Smooth muscle cell (in vitro differentiated cells): ENCODE measurements at regions not wholly inside any gene's neighbourhood (a gene's known extent, or its start where the extent isn't known, plus 50 kb on each side); places are given as distances from the start of the nearest gene placed in this dataset.

Experiments used
- DNase-seq: peaks from one replicate; lab custom pipeline; 2025; ENCODE audit not compliant: unreplicated experiment; lab: John Stamatoyannopoulos, UW
- H2AFZ ChIP-seq: fragments of 200-600 bp; sonication (generic); 2 replicates; pipeline ENCODE4 v1.6.0; 2016; ENCODE audit warnings: antibody characterized with exemption, low read depth, mild to moderate bottlenecking
- H3F3A ChIP-seq: fragments of 200-600 bp; sonication (generic); 2 replicates; pipeline ENCODE4 v1.6.0; 2017; ENCODE audit warnings: antibody characterized with exemption, low read depth
- H3K27ac ChIP-seq: fragments of 200-600 bp; sonication (generic); 2 replicates; pipeline ENCODE4 v1.5.1; 2016; ENCODE audit warnings: low read depth, mild to moderate bottlenecking
- H3K27me3 ChIP-seq: fragments of 200-600 bp; sonication (generic); 2 replicates; pipeline ENCODE4 v1.6.1; 2016; ENCODE audit warnings: low read depth, mild to moderate bottlenecking
- H3K36me3 ChIP-seq: fragments of 200-600 bp; sonication (generic); 2 replicates; pipeline ENCODE4 v1.5.1; 2016; ENCODE audit warnings: low read depth
- H3K4me1 ChIP-seq: fragments of 200-600 bp; sonication (generic); 2 replicates; pipeline ENCODE4 v1.5.1; 2016; ENCODE audit warnings: low read depth
- H3K4me2 ChIP-seq: fragments of 200-600 bp; sonication (generic); 2 replicates; pipeline ENCODE4 v1.6.0; 2016; ENCODE audit warnings: mild to moderate bottlenecking
- H3K4me3 ChIP-seq: fragments of 200-600 bp; sonication (generic); 2 replicates; pipeline ENCODE4 v1.5.1; 2016; ENCODE audit warnings: mild to moderate bottlenecking
- H3K79me2 ChIP-seq: fragments of 200-600 bp; sonication (generic); 2 replicates; pipeline ENCODE4 v1.6.0; 2016; ENCODE audit warnings: low read depth, mild to moderate bottlenecking
- H3K9ac ChIP-seq: fragments of 200-600 bp; sonication (generic); 2 replicates; pipeline ENCODE4 v1.6.0; 2016; ENCODE audit warnings: low read depth
- H3K9me3 ChIP-seq: fragments of 200-600 bp; sonication (generic); replicated peaks from 2 replicates; pipeline ENCODE4 v1.5.1; 2016; ENCODE audit warnings: low read depth
- H4K20me1 ChIP-seq: fragments of 200-600 bp; sonication (generic); 2 replicates; pipeline ENCODE4 v1.6.0; 2016; ENCODE audit warnings: low read depth
- WGBS: methylation state at CpG from one replicate; pipeline ENCODE4 v1.1.7; 2016; ENCODE audit warnings: low lambda C conversion rate; 5-methylcytosine and 5-hydroxymethylcytosine counted together
- TF ChIP-seq, protein P1 (sequence below): fragments of 200-600 bp; sonication (generic); IDR thresholded peaks from 2 replicates; pipeline ENCODE4 v1.5.1; 2017; ENCODE audit warnings: borderline replicate concordance, mild to moderate bottlenecking, antibody characterized with exemption; ENCODE audit not compliant: insufficient read depth, poor library complexity, severe bottlenecking

DNA sequence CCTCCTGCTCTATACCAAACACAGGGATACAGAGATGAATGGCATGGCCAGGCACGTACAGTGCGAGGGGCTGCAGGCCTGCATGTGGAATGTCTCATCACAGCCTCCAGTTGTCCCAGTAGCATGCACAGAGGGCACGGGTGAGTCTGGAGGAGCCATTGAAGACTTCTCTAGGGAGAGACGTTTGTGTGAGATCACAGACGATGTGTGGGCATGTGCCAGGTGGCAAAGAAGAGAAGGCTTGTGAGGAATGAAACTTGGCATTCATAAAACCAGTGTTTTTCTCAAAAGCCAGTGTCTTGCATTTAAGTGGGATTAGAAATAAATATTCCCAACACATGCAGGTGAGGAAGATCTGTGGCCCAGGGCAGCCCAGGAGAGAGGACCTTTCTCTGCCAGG, 119.1 kb upstream of the UBE3A start:
- Histone ChIP-seq H2AFZ (no peak overlapping the region), H3K9ac (no peak overlapping the region), H3F3A (no peaks in the 10 kb centered on the region), H3K27ac (no peak overlapping the region), H3K79me2 (no peaks in the 10 kb centered on the region), H3K4me2 (no peak overlapping the region), H4K20me1 (no peaks in the 10 kb centered on the region), H3K4me3 (no peak overlapping the region), H3K27me3 (no peaks in the 10 kb centered on the region), H3K4me1 (no peaks in the 10 kb centered on the region), H3K9me3 (no peaks in the 10 kb centered on the region), H3K36me3 (no peaks in the 10 kb centered on the region)
- WGBS, result 89% methylated on average over 5 of the region's 5 CpGs
- no peak for DNase-seq
- TF ChIP-seq, protein P1, sequence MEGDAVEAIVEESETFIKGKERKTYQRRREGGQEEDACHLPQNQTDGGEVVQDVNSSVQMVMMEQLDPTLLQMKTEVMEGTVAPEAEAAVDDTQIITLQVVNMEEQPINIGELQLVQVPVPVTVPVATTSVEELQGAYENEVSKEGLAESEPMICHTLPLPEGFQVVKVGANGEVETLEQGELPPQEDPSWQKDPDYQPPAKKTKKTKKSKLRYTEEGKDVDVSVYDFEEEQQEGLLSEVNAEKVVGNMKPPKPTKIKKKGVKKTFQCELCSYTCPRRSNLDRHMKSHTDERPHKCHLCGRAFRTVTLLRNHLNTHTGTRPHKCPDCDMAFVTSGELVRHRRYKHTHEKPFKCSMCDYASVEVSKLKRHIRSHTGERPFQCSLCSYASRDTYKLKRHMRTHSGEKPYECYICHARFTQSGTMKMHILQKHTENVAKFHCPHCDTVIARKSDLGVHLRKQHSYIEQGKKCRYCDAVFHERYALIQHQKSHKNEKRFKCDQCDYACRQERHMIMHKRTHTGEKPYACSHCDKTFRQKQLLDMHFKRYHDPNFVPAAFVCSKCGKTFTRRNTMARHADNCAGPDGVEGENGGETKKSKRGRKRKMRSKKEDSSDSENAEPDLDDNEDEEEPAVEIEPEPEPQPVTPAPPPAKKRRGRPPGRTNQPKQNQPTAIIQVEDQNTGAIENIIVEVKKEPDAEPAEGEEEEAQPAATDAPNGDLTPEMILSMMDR, result no peak

DNA sequence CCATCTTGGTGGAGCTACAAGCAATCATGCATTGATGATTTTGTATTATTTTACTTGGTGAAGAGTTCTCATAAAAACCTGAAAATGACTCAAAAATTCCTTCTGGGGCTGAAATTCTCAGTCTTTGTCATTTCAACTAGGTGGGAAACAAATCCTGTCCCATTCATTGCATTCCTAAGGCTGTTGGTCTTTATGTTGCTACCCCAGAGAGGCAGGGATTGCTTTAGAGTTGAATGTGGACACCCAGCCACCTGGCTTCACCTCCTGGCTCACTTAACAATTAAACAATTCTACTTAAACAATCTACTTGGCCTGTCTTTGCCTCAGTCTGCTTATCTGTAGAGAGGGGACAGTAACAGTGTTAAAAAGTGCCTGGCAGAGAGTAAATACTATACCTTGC, 117.3 kb upstream of the UBE3A start:
- H3K79me2 ChIP-seq, result no peaks in the 10 kb centered on the region
- no peak overlapping the region for H3K27ac ChIP-seq
- H3K36me3 ChIP-seq, result no peaks in the 10 kb centered on the region
- H3K4me2 ChIP-seq, result no peak overlapping the region
- H3K9ac ChIP-seq, result no peak overlapping the region
- no peaks in the 10 kb centered on the region for H3K27me3 ChIP-seq
- no peaks in the 10 kb centered on the region for H3K4me1 ChIP-seq
- H3K9me3 ChIP-seq, result no peaks in the 10 kb centered on the region
- no peaks in the 10 kb centered on the region for H4K20me1 ChIP-seq
- TF ChIP-seq, protein P1, result no peak
- DNase-seq, result no peak
- no peaks in the 10 kb centered on the region for H3F3A ChIP-seq
- H3K4me3 ChIP-seq, result no peak overlapping the region
- no peak overlapping the region for H2AFZ ChIP-seq

DNA sequence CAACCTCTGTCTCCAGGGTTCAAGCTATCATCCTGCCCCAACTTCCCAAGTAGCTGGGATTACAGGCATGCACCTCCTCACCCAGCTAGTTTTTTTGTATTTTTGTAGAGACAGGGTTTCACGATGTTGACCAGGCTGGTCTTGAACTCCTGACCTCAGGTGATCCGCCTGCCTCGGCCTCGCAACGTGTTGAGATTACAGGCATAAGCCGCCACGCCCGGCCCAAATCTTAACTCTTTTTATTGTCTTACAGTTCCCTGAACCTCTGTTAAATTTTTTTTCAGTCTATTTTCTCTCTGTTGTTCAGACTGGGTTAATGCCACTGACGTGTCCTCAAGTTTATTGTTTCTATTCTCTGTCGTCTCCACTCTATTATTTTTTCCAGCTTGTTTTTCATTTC, 115.8 kb upstream of the UBE3A start:
- Histone ChIP-seq H3F3A (no peaks in the 10 kb centered on the region), H3K4me1 (no peaks in the 10 kb centered on the region), H4K20me1 (no peaks in the 10 kb centered on the region), H3K9me3 (no peaks in the 10 kb centered on the region), H2AFZ (no peak overlapping the region), H3K9ac (no peak overlapping the region), H3K79me2 (no peaks in the 10 kb centered on the region), H3K36me3 (no peaks in the 10 kb centered on the region), H3K4me2 (no peak overlapping the region), H3K27me3 (no peaks in the 10 kb centered on the region), H3K27ac (no peak overlapping the region), H3K4me3 (no peak overlapping the region)
- TF ChIP-seq, protein P1, result no peak
- DNase-seq, result no peak
- WGBS, result 88% methylated on average over 10 of the region's 10 CpGs

DNA sequence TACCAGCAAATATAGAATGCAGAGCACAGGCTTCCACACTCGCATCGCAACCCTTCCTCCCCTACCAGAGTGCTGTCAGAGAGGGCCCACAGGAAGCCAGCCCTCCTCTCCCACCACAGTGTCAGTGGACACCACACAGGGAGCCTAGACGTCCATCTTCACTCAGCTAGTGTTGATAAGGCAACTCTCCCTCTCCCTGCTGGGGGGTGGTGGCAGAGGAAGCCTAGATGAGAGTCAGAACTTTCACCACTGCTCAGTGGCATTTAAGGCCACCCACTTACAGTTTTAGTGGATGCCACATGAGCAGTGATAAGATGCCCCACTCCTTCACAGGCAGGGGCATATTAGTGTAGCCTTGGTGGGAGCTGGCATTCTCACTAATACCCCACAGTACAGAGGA, 109.8 kb upstream of the UBE3A start:
- no peak for DNase-seq
- Histone ChIP-seq H3K27ac (no peak overlapping the region), H3F3A (peaks cover 3% of the 10 kb centered on the region), H3K4me1 (peaks cover 6% of the 10 kb centered on the region), H3K4me2 (no peak overlapping the region), H3K27me3 (no peaks in the 10 kb centered on the region), H3K36me3 (no peaks in the 10 kb centered on the region), H3K4me3 (no peak overlapping the region), H3K9me3 (no peaks in the 10 kb centered on the region), H4K20me1 (no peaks in the 10 kb centered on the region), H3K9ac (no peak overlapping the region), H3K79me2 (no peaks in the 10 kb centered on the region), H2AFZ (no peak overlapping the region)
- WGBS, result 83% methylated on average over 3 of the region's 3 CpGs
- TF ChIP-seq, protein P1, result no peak
